GM21526 (cell line): ENCODE measurements at regions not wholly inside any gene's neighbourhood (a gene's known extent, or its start where the extent isn't known, plus 50 kb on each side); places are given as distances from the start of the nearest gene placed in this dataset.
A peak's percentile ranks its signal among the peaks of the same experiment; 100 is the strongest.

Experiments
- ATAC-seq: cut with Tn5 transposase; IDR thresholded peaks from one replicate; pipeline ENCODE4 v1.9.1; 2021; ENCODE audit warnings: moderate library complexity; ENCODE audit not compliant: unreplicated experiment, low FRiP score

DNA sequence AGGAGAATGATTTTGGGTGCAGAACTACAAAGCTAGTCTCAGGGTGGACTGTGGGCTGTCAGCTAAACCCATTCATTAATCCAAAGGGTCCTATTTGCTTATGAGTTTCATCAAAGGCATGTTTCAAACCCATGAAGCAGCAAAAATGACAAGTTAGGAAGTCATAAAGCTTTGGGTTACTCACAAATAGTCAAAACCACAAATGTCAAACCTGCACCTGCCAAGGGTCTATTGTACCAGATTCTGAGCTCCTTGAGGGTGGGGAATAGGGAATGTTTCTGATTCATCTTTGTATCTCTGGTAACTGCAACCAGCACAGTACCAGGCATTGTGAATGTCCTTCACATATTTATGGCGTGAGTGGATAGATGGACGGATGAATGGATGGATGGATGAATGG, 317.7 kb downstream of the MAF start:
- ATAC-seq: no peak

DNA sequence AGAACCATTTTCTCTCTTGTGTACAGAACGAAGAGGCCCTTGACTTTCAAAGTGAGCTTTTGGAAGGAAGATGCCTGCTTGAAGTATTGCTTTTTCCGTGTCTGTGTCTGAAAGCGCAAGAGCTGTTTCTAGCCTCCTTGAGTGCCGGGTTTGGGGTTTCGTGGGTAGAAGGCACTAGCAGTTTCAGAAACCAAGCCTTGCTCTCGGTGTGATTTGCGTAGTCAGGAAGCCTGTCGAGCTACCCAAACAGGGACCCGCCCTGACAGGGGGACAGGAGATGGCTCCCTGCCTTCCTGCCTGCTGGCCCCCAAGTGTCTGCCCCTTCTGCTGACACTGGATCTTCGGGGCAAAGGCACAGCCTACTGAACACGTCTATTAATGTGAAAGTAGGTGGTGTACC, 322.0 kb downstream of the MAF start:
- ATAC-seq: peak; percentile 93

GRCh38 chr16:79276501-79276900, 324.0 kb downstream of the MAF start:
- no peak for ATAC-seq

DNA sequence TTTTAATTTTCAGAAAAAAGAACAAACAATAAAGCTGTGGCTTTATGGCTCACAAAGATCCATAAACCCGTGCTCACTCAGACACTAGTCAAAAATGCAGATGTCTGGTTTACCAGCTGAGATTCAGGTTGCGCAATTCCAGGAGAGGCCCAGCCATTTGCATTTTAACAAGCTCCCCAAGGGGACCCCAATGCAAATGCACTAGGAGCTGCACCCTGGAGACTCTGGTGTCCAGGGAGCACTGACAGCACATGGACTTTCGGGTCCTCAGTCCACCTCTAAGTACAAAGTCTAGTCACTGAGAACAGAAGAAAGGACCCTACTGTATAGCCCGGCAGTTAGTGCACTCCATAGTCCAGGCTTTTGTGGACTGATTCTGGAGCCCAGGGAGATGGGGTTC, 326.3 kb downstream of the MAF start:
- ATAC-seq: no peak

DNA sequence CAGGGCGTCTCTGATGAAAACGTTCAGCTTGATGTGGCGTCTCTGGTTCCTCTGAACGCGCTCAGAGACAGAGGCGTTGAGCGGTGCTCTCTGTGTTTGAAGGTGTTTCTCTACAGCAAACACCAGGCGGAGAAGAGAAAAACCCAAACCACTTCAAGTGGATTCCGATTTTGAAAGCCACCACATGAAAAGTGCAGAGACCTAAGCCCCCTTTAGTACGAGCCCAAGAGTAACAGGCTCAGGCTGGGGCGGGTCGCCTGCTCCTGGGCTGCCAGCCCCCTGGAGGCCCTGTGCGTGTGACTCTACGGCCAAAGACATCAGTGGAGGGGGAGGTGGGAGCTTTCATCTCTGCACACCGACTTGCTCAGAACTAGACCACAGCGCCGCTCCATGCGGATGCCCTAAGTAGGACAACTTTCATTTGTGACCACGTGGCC, 328.4 kb downstream of the MAF start:
- no peak for ATAC-seq

GRCh38 chr16:79271583-79271982, 329.0 kb downstream of the MAF start:
- no peak for ATAC-seq

- no peak for ATAC-seq
These were observed 330.5 kb downstream of the MAF start for GRCh38 chr16:79270011-79270410.

GRCh38 chr16:79269211-79269863, 331.2 kb downstream of the MAF start:
- ATAC-seq: peak; percentile 94

- no peak for ATAC-seq
These were observed 332.8 kb downstream of the MAF start for GRCh38 chr16:79267781-79268180.

GRCh38 chr16:79267146-79267545, 333.4 kb downstream of the MAF start:
- ATAC-seq: no peak

- no peak for ATAC-seq
These were observed 334.8 kb downstream of the MAF start for GRCh38 chr16:79265701-79266100.

GRCh38 chr16:79265196-79265595, 335.3 kb downstream of the MAF start:
- no peak for ATAC-seq

GRCh38 chr16:79264237-79265109, 336.1 kb downstream of the MAF start:
- no peak for ATAC-seq

GRCh38 chr16:79263425-79263824, 337.1 kb downstream of the MAF start:
- ATAC-seq: no peak
